T-cell (primary cell): ENCODE measurements at regions not wholly inside any gene's neighbourhood (a gene's known extent, or its start where the extent isn't known, plus 50 kb on each side); places are given as distances from the start of the nearest gene placed in this dataset.

ENCODE experiments used
- ATAC-seq, 4 experiments: fragments of 200-7000 bp in 3 of 4; fragments of 150-1000 bp in 1 of 4; cut with Tn5 transposase; replicated peaks in 1 of 4; 1 replicate in 3 of 4; 2 replicates in 1 of 4; pipeline ENCODE4 v1.10.0; 2021; ENCODE audit warnings: moderate library complexity in 3 of 4, mild to moderate bottlenecking in 2 of 4, moderate number of reproducible peaks in 1 of 4
- CTCF ChIA-PET, 2 donors: fragments of 300-600 bp; sonication (Branson Sonifier 250); formaldehyde crosslinking; loops; one replicate each; lab custom pipeline; 2022; ENCODE audit warnings: antibody characterized with exemption in 2 of 2; lab: Charles Lee
- POLR2A ChIA-PET, 2 donors: fragments of 300-600 bp; sonication (Branson Sonifier 250); formaldehyde crosslinking; loops; one replicate each; lab custom pipeline; 2022; ENCODE audit warnings: antibody characterized with exemption in 2 of 2; lab: Charles Lee
- DNase-seq, 35 experiments: peaks; one replicate each; pipeline versions ENCODE4 v3.0.0 to v3.0.0-alpha.2; 2013 to 2023
- H3K27ac ChIP-seq: one replicate; pipeline ENCODE4 v1.5.1; 2013; ENCODE audit warnings: low read length
- H3K27me3 ChIP-seq, 2 experiments: replicated peaks in 1 of 2; 1 replicate in 1 of 2; 2 replicates in 1 of 2; pipeline versions ENCODE4 v1.6.1 to v1.7.0; 2013; ENCODE audit warnings: low read length in 1 of 2, mixed read lengths in 1 of 2; ENCODE audit not compliant: control insufficient read depth in 2 of 2, insufficient read depth in 2 of 2; ENCODE audit errors: extremely low read depth in 1 of 2
- H3K36me3 ChIP-seq, 2 donors: 1 replicate in 1 of 2; 2 replicates in 1 of 2; pipeline versions ENCODE4 v1.6.1 to v1.7.0; 2013; ENCODE audit warnings: low read length in 1 of 2; ENCODE audit not compliant: control insufficient read depth in 2 of 2, insufficient read depth in 1 of 2; ENCODE audit errors: extremely low read depth in 1 of 2
- H3K4me1 ChIP-seq, 2 experiments: 1 replicate in 1 of 2; 2 replicates in 1 of 2; pipeline versions ENCODE4 v1.6.1 to v1.7.0; 2013; ENCODE audit warnings: low read length in 2 of 2, mixed read lengths in 1 of 2; ENCODE audit not compliant: insufficient read depth in 2 of 2, control insufficient read depth in 1 of 2; ENCODE audit errors: extremely low read depth in 1 of 2
- H3K4me3 ChIP-seq, 2 donors: 1 replicate in 1 of 2; 2 replicates in 1 of 2; pipeline versions ENCODE4 v1.5.1 to v1.7.0; 2013; ENCODE audit warnings: mild to moderate bottlenecking in 2 of 2, low read length in 1 of 2, moderate library complexity in 1 of 2; ENCODE audit not compliant: control insufficient read depth in 1 of 2; ENCODE audit errors: extremely low read depth in 1 of 2
- H3K9me3 ChIP-seq: 2 replicates; pipeline ENCODE4 v1.7.0; 2013
- H3K27ac Mint-ChIP-seq, 2 donors: one replicate each; pipeline ENCODE4 v1.8.0; 2020 to 2021; ENCODE audit warnings: mild to moderate bottlenecking in 2 of 2, mixed read lengths in 2 of 2
- H3K27me3 Mint-ChIP-seq, 2 donors: one replicate each; pipeline ENCODE4 v1.8.0; 2021 to 2022; ENCODE audit warnings: mixed read lengths in 2 of 2
- H3K36me3 Mint-ChIP-seq: one replicate; pipeline ENCODE4 v1.8.0; 2021; ENCODE audit warnings: mixed read lengths
- H3K4me1 Mint-ChIP-seq, 3 donors: one replicate each; pipeline ENCODE4 v1.8.0; 2020 to 2022; ENCODE audit warnings: mixed read lengths in 3 of 3, mild to moderate bottlenecking in 1 of 3
- H3K4me3 Mint-ChIP-seq, 3 donors: one replicate each; pipeline ENCODE4 v1.8.0; 2020 to 2022; ENCODE audit warnings: mild to moderate bottlenecking in 3 of 3, mixed read lengths in 3 of 3, moderate library complexity in 3 of 3
- H3K9me3 Mint-ChIP-seq, 3 donors: one replicate each; pipeline ENCODE4 v1.8.0; 2020 to 2022; ENCODE audit warnings: mixed read lengths in 3 of 3
- WGBS: methylation state at CpG from one replicate; pipeline ENCODE4 v1.1.5; 2013; ENCODE audit warnings: missing lambda C conversion rate; ENCODE audit not compliant: insufficient coverage; 5-methylcytosine and 5-hydroxymethylcytosine counted together

GRCh38 chr4:157854819-157855218 is 318.0 kb downstream of the GASK1B start:
- ATAC-seq (no peak), DNase-seq (no peak)
- Mint-ChIP-seq H3K36me3 (no peaks in the 10 kb centered on the region), H3K27me3 (no peaks in the 10 kb centered on the region), H3K9me3 (peaks cover 4 to 14% (median 11%) of the 10 kb centered on the region in 3 donors), H3K4me3 (no peak overlapping the region), H3K4me1 (no peaks in the 10 kb centered on the region), H3K27ac (no peak overlapping the region)
- no peak overlapping the region for H3K4me3 ChIP-seq
- H3K27ac ChIP-seq: no peak overlapping the region
- H3K4me1 ChIP-seq: no peaks in the 10 kb centered on the region
- H3K36me3 ChIP-seq: no peaks in the 10 kb centered on the region
- 80% methylated on average over 2 of the region's 5 CpGs for WGBS
- no peaks in the 10 kb centered on the region for H3K27me3 ChIP-seq
- POLR2A ChIA-PET: no interaction called here
- no peaks in the 10 kb centered on the region for H3K9me3 ChIP-seq
- CTCF ChIA-PET: no interaction called here

DNA sequence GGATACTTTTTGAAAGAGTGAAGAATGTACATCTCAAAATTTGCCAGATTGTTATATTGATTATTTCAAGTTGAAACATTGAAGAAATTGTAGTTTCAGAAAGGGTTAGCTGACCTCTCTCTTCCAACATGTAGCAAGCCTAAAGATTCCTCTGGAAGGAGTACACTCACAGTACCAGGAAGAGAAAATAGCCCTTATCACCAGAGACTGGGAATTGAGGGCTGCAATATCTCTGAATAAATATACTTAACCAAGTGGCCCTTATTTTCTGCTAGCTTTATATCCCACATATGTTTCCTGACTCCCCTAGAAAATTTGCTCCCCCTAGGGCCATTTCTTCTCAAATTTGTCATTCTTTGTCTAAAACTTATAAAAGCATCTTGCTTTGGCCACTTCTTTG is 332.2 kb downstream of the GASK1B start:
- DNase-seq: no peak
- ATAC-seq: no peak
- Mint-ChIP-seq H3K27ac (no peak overlapping the region), H3K4me3 (no peak overlapping the region), H3K4me1 (no peaks in the 10 kb centered on the region), H3K36me3 (no peaks in the 10 kb centered on the region), H3K27me3 (no peaks in the 10 kb centered on the region), H3K9me3 (peaks cover 2 to 8% (median 5%) of the 10 kb centered on the region in 3 donors)
- no peaks in the 10 kb centered on the region for H3K36me3 ChIP-seq
- no peaks in the 10 kb centered on the region for H3K9me3 ChIP-seq
- H3K27ac ChIP-seq: no peak overlapping the region
- CTCF ChIA-PET: no interaction called here
- H3K27me3 ChIP-seq: no peaks in the 10 kb centered on the region
- H3K4me3 ChIP-seq: no peak overlapping the region
- H3K4me1 ChIP-seq: no peaks in the 10 kb centered on the region
- POLR2A ChIA-PET: no interaction called here

GRCh38 chr4:157840034-157840433 is 332.8 kb downstream of the GASK1B start:
- no peaks in the 10 kb centered on the region for H3K27me3 Mint-ChIP-seq
- ChIA-PET POLR2A (no interaction called here), CTCF (no interaction called here)
- ATAC-seq (no peak), DNase-seq (no peak)
- no peaks in the 10 kb centered on the region for H3K4me1 Mint-ChIP-seq
- Histone ChIP-seq H3K27ac (no peak overlapping the region), H3K27me3 (no peaks in the 10 kb centered on the region), H3K9me3 (no peaks in the 10 kb centered on the region), H3K36me3 (no peaks in the 10 kb centered on the region), H3K4me1 (no peaks in the 10 kb centered on the region), H3K4me3 (no peak overlapping the region)
- H3K27ac Mint-ChIP-seq: no peak overlapping the region
- 100% methylated on average over 1 of the region's 1 CpG for WGBS
- H3K4me3 Mint-ChIP-seq: no peak overlapping the region
- H3K36me3 Mint-ChIP-seq: no peaks in the 10 kb centered on the region
- H3K9me3 Mint-ChIP-seq: peaks cover 2 to 4% (median 3%) of the 10 kb centered on the region in 3 donors

GRCh38 chr4:157838366-157838765 is 334.5 kb downstream of the GASK1B start:
- Histone ChIP-seq H3K27me3 (no peaks in the 10 kb centered on the region), H3K36me3 (no peaks in the 10 kb centered on the region), H3K9me3 (no peaks in the 10 kb centered on the region), H3K4me1 (no peaks in the 10 kb centered on the region), H3K27ac (no peak overlapping the region), H3K4me3 (no peak overlapping the region)
- Mint-ChIP-seq H3K4me3 (no peak overlapping the region), H3K9me3 (peaks cover 2 to 7% (median 4%) of the 10 kb centered on the region in 3 donors), H3K27me3 (no peaks in the 10 kb centered on the region), H3K4me1 (no peaks in the 10 kb centered on the region), H3K36me3 (no peaks in the 10 kb centered on the region), H3K27ac (no peak overlapping the region)
- ChIA-PET CTCF (no interaction called here), POLR2A (no interaction called here)
- no CpG with 5 or more reads among the region's 2 CpGs for WGBS
- DNase-seq (no peak), ATAC-seq (no peak)

DNA sequence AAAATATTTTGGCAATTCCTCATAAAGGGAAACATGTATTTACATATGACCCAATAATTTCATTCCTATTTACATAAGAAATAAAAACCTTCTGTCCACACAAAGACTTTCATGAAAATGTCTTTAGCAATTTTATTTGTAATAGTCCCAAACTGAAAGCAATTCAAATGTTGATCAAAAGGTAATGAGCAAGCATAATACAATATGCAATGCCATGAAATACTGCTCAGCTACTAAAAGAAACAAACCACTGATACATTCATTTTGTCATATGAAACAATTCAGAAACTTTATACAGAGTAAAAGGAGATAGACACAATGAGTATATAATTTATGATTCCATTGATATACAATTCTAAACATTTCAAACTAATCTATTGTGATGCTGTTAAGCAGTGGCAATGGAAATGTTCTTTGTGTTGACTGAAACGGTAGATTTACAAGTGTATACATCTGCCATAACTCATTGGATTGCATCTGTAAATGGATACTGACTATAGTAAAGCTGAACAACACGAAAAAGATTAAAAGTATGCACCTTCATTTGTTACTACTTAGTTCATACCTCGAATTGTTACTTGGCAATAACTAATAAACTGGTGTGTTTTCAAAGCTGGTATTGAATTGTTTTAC is 335.6 kb downstream of the GASK1B start:
- Mint-ChIP-seq H3K4me3 (no peak overlapping the region), H3K27ac (no peak overlapping the region), H3K9me3 (peaks cover 2 to 7% (median 4%) of the 10 kb centered on the region in 3 donors), H3K4me1 (no peaks in the 10 kb centered on the region), H3K27me3 (no peaks in the 10 kb centered on the region), H3K36me3 (no peaks in the 10 kb centered on the region)
- Histone ChIP-seq H3K27me3 (no peaks in the 10 kb centered on the region), H3K9me3 (no peaks in the 10 kb centered on the region), H3K4me3 (no peak overlapping the region), H3K27ac (no peak overlapping the region), H3K4me1 (no peaks in the 10 kb centered on the region), H3K36me3 (no peaks in the 10 kb centered on the region)
- ChIA-PET CTCF (no interaction called here), POLR2A (no interaction called here)
- no CpG with 5 or more reads among the region's 3 CpGs for WGBS
- no peak for DNase-seq
- ATAC-seq: no peak

- POLR2A ChIA-PET: no interaction called here
- CTCF ChIA-PET: no interaction called here
- Mint-ChIP-seq H3K4me3 (no peak overlapping the region), H3K4me1 (no peaks in the 10 kb centered on the region), H3K9me3 (peaks cover 7 to 28% (median 18%) of the 10 kb centered on the region in 3 donors), H3K36me3 (no peaks in the 10 kb centered on the region), H3K27me3 (no peaks in the 10 kb centered on the region), H3K27ac (no peak overlapping the region)
- H3K27me3 ChIP-seq: no peaks in the 10 kb centered on the region
- ATAC-seq (no peak), DNase-seq (no peak)
- no peak overlapping the region for H3K4me3 ChIP-seq
- H3K4me1 ChIP-seq: no peaks in the 10 kb centered on the region
- H3K27ac ChIP-seq: no peak overlapping the region
- no peaks in the 10 kb centered on the region for H3K9me3 ChIP-seq
- no CpG with 5 or more reads among the region's 1 CpG for WGBS
- H3K36me3 ChIP-seq: no peaks in the 10 kb centered on the region
These were observed 340.2 kb downstream of the GASK1B start for GRCh38 chr4:157832596-157832995.

GRCh38 chr4:157824021-157824420 is 348.8 kb downstream of the GASK1B start:
- peaks cover 0 to 2% of the 10 kb centered on the region in 2 experiments for H3K27me3 ChIP-seq
- no peaks in the 10 kb centered on the region for H3K4me1 ChIP-seq
- no peak overlapping the region for H3K4me3 ChIP-seq
- CTCF ChIA-PET: no interaction called here
- Mint-ChIP-seq H3K36me3 (no peaks in the 10 kb centered on the region), H3K9me3 (peaks cover 8 to 31% (median 17%) of the 10 kb centered on the region in 3 donors), H3K27me3 (no peaks in the 10 kb centered on the region), H3K4me3 (no peak overlapping the region), H3K4me1 (no peaks in the 10 kb centered on the region), H3K27ac (no peak overlapping the region)
- no peak for DNase-seq
- no peak overlapping the region for H3K27ac ChIP-seq
- H3K36me3 ChIP-seq: no peaks in the 10 kb centered on the region
- POLR2A ChIA-PET: no interaction called here
- ATAC-seq: no peak
- H3K9me3 ChIP-seq: no peaks in the 10 kb centered on the region
- 90% methylated on average over 7 of the region's 8 CpGs for WGBS
